Endothelial cell of umbilical vein (primary cell): ENCODE measurements at regions not wholly inside any gene's neighbourhood (a gene's known extent, or its start where the extent isn't known, plus 50 kb on each side); places are given as distances from the start of the nearest gene placed in this dataset.

Experiments
- BruUV-seq: library from RNA; stranded (reverse); fragments of 400-500 nt; replicated peaks from 2 replicates; lab custom pipeline; 2021; lab: Mats Ljungman, UMichigan
- CTCF ChIA-PET: fragments of 300-600, 350-600 bp; sonication (Branson Sonifier 250); formaldehyde crosslinking; loops from one replicate; lab custom pipeline; 2021; ENCODE audit warnings: antibody characterized with exemption, inconsistent platforms; lab: Charles Lee
- POLR2A ChIA-PET: fragments of 300-600, 350-600 bp; sonication (Branson Sonifier 250); formaldehyde crosslinking; loops from one replicate; lab custom pipeline; 2021; ENCODE audit warnings: antibody characterized with exemption, inconsistent platforms; lab: Charles Lee
- DNase-seq: peaks from one replicate; pipeline ENCODE4 v3.0.0-alpha.2; 2011; ENCODE audit warnings: low read depth, low spot score
- FAIRE-seq: peaks from 2 replicates; lab custom pipeline; 2011; peaks lifted over from hg19 to GRCh38; lab: Jason Lieb, UNC
- H2AFZ ChIP-seq: 2 replicates; pipeline ENCODE4 v1.6.0; 2012; ENCODE audit warnings: low read depth, low read length, control low read depth, inconsistent platforms
- H3K27ac ChIP-seq: 2 replicates; pipeline ENCODE4 v1.5.1; 2011; ENCODE audit warnings: low read depth, mild to moderate bottlenecking, control low read depth, low read length, moderate library complexity; ENCODE audit not compliant: insufficient read depth
- H3K27me3 ChIP-seq, 2 experiments: 2 replicates each; pipeline versions ENCODE4 v1.6.0 to v1.6.1; 2011; ENCODE audit warnings: low read length in 2 of 2, mixed read lengths in 1 of 2; ENCODE audit not compliant: control insufficient read depth in 2 of 2, insufficient read depth in 2 of 2
- H3K36me3 ChIP-seq, 2 experiments: 2 replicates in 1 of 2; 3 replicates in 1 of 2; pipeline ENCODE4 v1.5.1; 2011; ENCODE audit warnings: low read length in 2 of 2, mild to moderate bottlenecking in 1 of 2, moderate library complexity in 1 of 2; ENCODE audit not compliant: control insufficient read depth in 2 of 2, insufficient read depth in 2 of 2; ENCODE audit errors: extremely low read depth in 1 of 2
- H3K4me1 ChIP-seq: 3 replicates; pipeline ENCODE4 v1.5.1; 2011; ENCODE audit warnings: mild to moderate bottlenecking, low read length; ENCODE audit not compliant: control insufficient read depth, insufficient read depth; ENCODE audit errors: extremely low read depth
- H3K4me2 ChIP-seq: 2 replicates; pipeline ENCODE4 v1.6.1; 2011; ENCODE audit warnings: low read length, control low read depth, mixed read lengths; ENCODE audit not compliant: insufficient read depth
- H3K4me3 ChIP-seq, 3 experiments: fragments of 200-600 bp in 1 of 3; sonication (generic), shearing (Covaris generic) in 1 of 3; replicated peaks in 1 of 3; 2 replicates each; pipeline ENCODE4 v1.5.1; 2011 to 2016; ENCODE audit warnings: control low read depth in 3 of 3, low read length in 3 of 3, mild to moderate bottlenecking in 2 of 3, inconsistent platforms in 1 of 3, low read depth in 1 of 3, moderate library complexity in 1 of 3; ENCODE audit not compliant: insufficient read depth in 1 of 3
- H3K79me2 ChIP-seq: 2 replicates; pipeline ENCODE4 v1.6.0; 2012; ENCODE audit warnings: low read length, inconsistent platforms; ENCODE audit not compliant: control insufficient read depth, insufficient read depth
- H3K9ac ChIP-seq: replicated peaks from 2 replicates; pipeline ENCODE3; 2011; ENCODE audit warnings: low read length, control low read depth; ENCODE audit not compliant: insufficient read depth; ENCODE audit errors: extremely low read depth
- H3K9me1 ChIP-seq: replicated peaks from 3 replicates; pipeline ENCODE4 v1.6.0; 2011; ENCODE audit warnings: mild to moderate bottlenecking, low read length; ENCODE audit not compliant: control insufficient read depth, insufficient read depth; ENCODE audit errors: extremely low read depth
- H3K9me3 ChIP-seq: replicated peaks from 2 replicates; pipeline ENCODE4 v1.5.1; 2012; ENCODE audit warnings: low read length, inconsistent platforms; ENCODE audit not compliant: control insufficient read depth, insufficient read depth
- H4K20me1 ChIP-seq: replicated peaks from 2 replicates; pipeline ENCODE3; 2011; ENCODE audit warnings: mild to moderate bottlenecking, low read length; ENCODE audit not compliant: control insufficient read depth, insufficient read depth; ENCODE audit errors: extremely low read depth
- CTCF ChIP-seq, 2 donors: IDR thresholded peaks; 1 replicate in 1 of 2; 2 replicates in 1 of 2; pipeline ENCODE4 v1.5.1; 2011; ENCODE audit warnings: low read length in 2 of 2, mild to moderate bottlenecking in 2 of 2, moderate library complexity in 2 of 2, control low read depth in 1 of 2, inconsistent platforms in 1 of 2, low read depth in 1 of 2; ENCODE audit not compliant: insufficient read depth in 1 of 2; ENCODE audit errors: extremely low read depth in 1 of 2
- EZH2 ChIP-seq: IDR thresholded peaks from 2 replicates; pipeline ENCODE4 v1.6.1; 2012; ENCODE audit warnings: borderline replicate concordance, low read depth, mild to moderate bottlenecking, moderate library complexity, low read length, inconsistent platforms; ENCODE audit not compliant: severe bottlenecking
- FOS ChIP-seq: IDR thresholded peaks from 2 replicates; pipeline ENCODE4 v1.6.1; 2011; ENCODE audit warnings: mild to moderate bottlenecking, low read length, moderate library complexity, borderline replicate concordance; ENCODE audit not compliant: insufficient read depth
- GATA2 ChIP-seq: IDR thresholded peaks from 2 replicates; pipeline ENCODE4 v1.7.0; 2011; ENCODE audit warnings: low read depth, mild to moderate bottlenecking, moderate library complexity, mixed read lengths, low read length; ENCODE audit not compliant: insufficient read length, insufficient read depth
- JUN ChIP-seq: IDR thresholded peaks from 2 replicates; pipeline ENCODE4 v1.6.1; 2011; ENCODE audit warnings: borderline replicate concordance, low read depth; ENCODE audit not compliant: insufficient read length, insufficient read depth
- MYC ChIP-seq: IDR thresholded peaks from one replicate; pipeline ENCODE4 v1.6.1; 2011; ENCODE audit warnings: mild to moderate bottlenecking, low read depth, low read length
- POLR2A ChIP-seq: IDR thresholded peaks from 2 replicates; pipeline ENCODE4 v1.6.1; 2012; ENCODE audit warnings: low read depth, mild to moderate bottlenecking, control low read depth, low read length
- POLR2AphosphoS5 ChIP-seq: IDR thresholded peaks from 2 replicates; pipeline ENCODE4 v1.6.1; 2012; ENCODE audit warnings: low read depth, mild to moderate bottlenecking, control low read depth, low read length, moderate library complexity; ENCODE audit not compliant: insufficient read depth
- dilution Hi-C: fragments of 300-500 bp; cut with MboI; formaldehyde crosslinking; loops from one replicate; pipeline ENCODE4 v1.15.0; 2019; ENCODE audit warnings: low sequenced_read_pairs; ENCODE audit not compliant: extremely low pct_ligation_motif_present
- intact Hi-C: fragments of 100-400 bp; cut with micrococcal nuclease; formaldehyde crosslinking; loops from one replicate; pipeline ENCODE4 v1.10.0; 2022
- TF ChIP-seq, protein P1 (sequence below): IDR thresholded peaks from 2 replicates; pipeline ENCODE4 v1.6.1; 2011; ENCODE audit not compliant: insufficient read depth, insufficient read length

- CTCF ChIA-PET, result no interaction called here
- no peak for TF ChIP-seq CTCF (IDR thresholded peaks at IDR 0.05; ENCODE audit: extremely low read depth in 1 of 2, insufficient read depth in 1 of 2, low read depth in 1 of 2, low read length in 2 of 2)
- no peak for TF ChIP-seq MYC
- TF ChIP-seq, protein P1, sequence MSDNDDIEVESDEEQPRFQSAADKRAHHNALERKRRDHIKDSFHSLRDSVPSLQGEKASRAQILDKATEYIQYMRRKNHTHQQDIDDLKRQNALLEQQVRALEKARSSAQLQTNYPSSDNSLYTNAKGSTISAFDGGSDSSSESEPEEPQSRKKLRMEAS, result no peak
- TF ChIP-seq FOS, result no peak
- TF ChIP-seq POLR2AphosphoS5, result no peak
- no peak for TF ChIP-seq JUN
- TF ChIP-seq POLR2A, result no peak
- TF ChIP-seq GATA2, result no peak
- TF ChIP-seq EZH2, result no peak
- Histone ChIP-seq H4K20me1 (no peaks in the 10 kb centered on the region), H3K36me3 (no peaks in the 10 kb centered on the region), H3K27ac (no peak overlapping the region), H3K4me1 (no peaks in the 10 kb centered on the region), H3K9me1 (no peaks in the 10 kb centered on the region), H3K79me2 (no peaks in the 10 kb centered on the region), H3K9me3 (no peaks in the 10 kb centered on the region), H3K4me3 (no peak overlapping the region), H2AFZ (no peak overlapping the region), H3K27me3 (no peaks in the 10 kb centered on the region), H3K9ac (no peak overlapping the region), H3K4me2 (no peak overlapping the region)
- dilution Hi-C loops, result no loop called here
- POLR2A ChIA-PET, result no interaction called here
- no TSS peak for BruUV-seq
- DNase-seq (no peak), FAIRE-seq (no peak)
- intact Hi-C loops, result no loop called here
Observed at GRCh38 chr5:13408616-13409015, 535.9 kb downstream of the DNAH5 start.
